H1 (cell line): ENCODE measurements at regions not wholly inside any gene's neighbourhood (a gene's known extent, or its start where the extent isn't known, plus 50 kb on each side); places are given as distances from the start of the nearest gene placed in this dataset.

ENCODE experiments used
- BACH1 ChIP-seq: IDR thresholded peaks from 2 replicates; pipeline ENCODE4 v1.6.1; 2012; ENCODE audit warnings: low read length, improper control_type of control experiment
- CREB1 ChIP-seq: IDR thresholded peaks from 2 replicates; pipeline ENCODE4 v1.6.1; 2012; ENCODE audit warnings: inconsistent platforms
- HDAC6 ChIP-seq: IDR thresholded peaks from one replicate; pipeline ENCODE4 v1.7.1; 2012; ENCODE audit warnings: low read depth, mild to moderate bottlenecking, inconsistent platforms, low read length, moderate library complexity

DNA sequence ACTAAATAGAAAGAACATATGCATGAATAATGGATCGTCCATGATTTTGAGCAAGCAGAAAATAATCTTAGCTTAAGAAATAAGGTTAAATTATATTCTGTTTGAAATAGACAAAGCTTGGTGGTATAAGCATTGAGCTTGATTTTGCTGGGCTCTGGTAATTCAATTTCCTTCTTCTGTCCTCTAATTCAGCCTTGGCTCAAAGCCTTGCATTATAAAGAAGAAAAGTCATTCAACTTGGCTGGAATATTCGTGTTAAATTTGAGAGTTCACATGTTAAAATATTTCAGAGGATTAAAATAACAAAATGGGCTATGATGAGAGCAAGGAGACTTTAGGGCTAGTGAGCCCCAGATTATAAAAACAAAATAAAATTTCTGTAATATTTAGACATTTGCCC, 415.4 kb upstream of the PCDH20 start (continued):
- TF ChIP-seq CREB1 (no peak), BACH1 (no peak), HDAC6 (no peak)
